Natural killer cell (primary cell): ENCODE measurements at regions not wholly inside any gene's neighbourhood (a gene's known extent, or its start where the extent isn't known, plus 50 kb on each side); places are given as distances from the start of the nearest gene placed in this dataset.

ENCODE experiments used
- ATAC-seq, 3 donors: fragments of 150-1000 bp in 2 of 3; fragments of 200-7000 bp in 1 of 3; cut with Tn5 transposase; 1 replicate in 1 of 3; 2 replicates in 2 of 3; pipeline ENCODE4 v1.10.0; 2021; ENCODE audit warnings: mild to moderate bottlenecking in 2 of 3, moderate library complexity in 2 of 3
- DNase-seq, 2 donors: peaks; one replicate each; pipeline versions ENCODE4 v3.0.0 to v3.0.0-alpha.2; 2013 to 2021; ENCODE audit warnings: mixed read lengths in 1 of 2
- H3K27ac ChIP-seq: one replicate; pipeline ENCODE4 v1.5.1; 2013; ENCODE audit warnings: mild to moderate bottlenecking, low read length
- H3K27me3 ChIP-seq: one replicate; pipeline ENCODE4 v1.6.1; 2013; ENCODE audit warnings: low read length; ENCODE audit not compliant: control insufficient read depth, insufficient read depth
- H3K36me3 ChIP-seq: one replicate; pipeline ENCODE4 v1.6.1; 2013; ENCODE audit warnings: low read length; ENCODE audit not compliant: control insufficient read depth, insufficient read depth
- H3K4me1 ChIP-seq: one replicate; pipeline ENCODE4 v1.6.1; 2013; ENCODE audit warnings: low read length; ENCODE audit not compliant: control insufficient read depth, insufficient read depth
- H3K4me3 ChIP-seq: one replicate; pipeline ENCODE4 v1.5.1; 2013; ENCODE audit warnings: low read length
- H3K9me3 ChIP-seq: one replicate; pipeline ENCODE4 v1.6.1; 2013; ENCODE audit warnings: low read length; ENCODE audit not compliant: control insufficient read depth, insufficient read depth
- H3K27ac Mint-ChIP-seq, 2 donors: one replicate each; pipeline ENCODE4 v1.8.0; 2022; ENCODE audit warnings: mild to moderate bottlenecking in 2 of 2, mixed read lengths in 2 of 2, moderate library complexity in 1 of 2
- H3K27me3 Mint-ChIP-seq, 2 donors: one replicate each; pipeline ENCODE4 v1.8.0; 2022; ENCODE audit warnings: low read depth in 2 of 2, mixed read lengths in 2 of 2
- H3K36me3 Mint-ChIP-seq: one replicate; pipeline ENCODE4 v1.8.0; 2022; ENCODE audit warnings: mixed read lengths
- H3K4me1 Mint-ChIP-seq, 2 donors: one replicate each; pipeline ENCODE4 v1.8.0; 2022; ENCODE audit warnings: mixed read lengths in 2 of 2
- H3K4me3 Mint-ChIP-seq: one replicate; pipeline ENCODE4 v1.8.0; 2022; ENCODE audit warnings: mild to moderate bottlenecking, moderate library complexity, mixed read lengths
- H3K9me3 Mint-ChIP-seq, 2 donors: one replicate each; pipeline ENCODE4 v1.8.0; 2022; ENCODE audit warnings: mixed read lengths in 2 of 2
- CTCF ChIP-seq: fragments of 200-600 bp; IDR thresholded peaks from one replicate; pipeline ENCODE4 v1.8.0; 2022; ENCODE audit warnings: antibody characterized with exemption
- WGBS: methylation state at CpG from one replicate; pipeline ENCODE4 v1.1.7; 2013; ENCODE audit warnings: missing lambda C conversion rate; ENCODE audit not compliant: insufficient coverage; 5-methylcytosine and 5-hydroxymethylcytosine counted together
- intact Hi-C: fragments of 100-400 bp; cut with micrococcal nuclease; formaldehyde crosslinking; loops from one replicate; pipeline ENCODE4 v1.14.2; 2022

- H3K4me3 ChIP-seq: no peak overlapping the region
- TF ChIP-seq CTCF: no peak
- no peak overlapping the region for H3K4me3 Mint-ChIP-seq
- H3K4me1 ChIP-seq: no peaks in the 10 kb centered on the region
- H3K27ac Mint-ChIP-seq: no peak overlapping the region
- H3K27me3 ChIP-seq: no peaks in the 10 kb centered on the region
- no peaks in the 10 kb centered on the region for H3K9me3 ChIP-seq
- H3K27me3 Mint-ChIP-seq: no peaks in the 10 kb centered on the region
- WGBS: 77% methylated on average over 4 of the region's 4 CpGs
- H3K9me3 Mint-ChIP-seq: no peaks in the 10 kb centered on the region
- DNase-seq: no peak
- H3K4me1 Mint-ChIP-seq: no peaks in the 10 kb centered on the region
- no peak overlapping the region for H3K27ac ChIP-seq
- no peaks in the 10 kb centered on the region for H3K36me3 ChIP-seq
- intact Hi-C loops: no loop called here
- no peaks in the 10 kb centered on the region for H3K36me3 Mint-ChIP-seq
- ATAC-seq: no peak
Measured at GRCh38 chr14:34190717-34191116, 239.8 kb upstream of the EGLN3 start.

GRCh38 chr14:34189866-34190265 lies 239.0 kb upstream of the EGLN3 start:
- DNase-seq (no peak), ATAC-seq (no peak)
- intact Hi-C loops: no loop called here
- H3K27me3 ChIP-seq: no peaks in the 10 kb centered on the region
- no peaks in the 10 kb centered on the region for H3K27me3 Mint-ChIP-seq
- H3K27ac ChIP-seq: no peak overlapping the region
- no peak overlapping the region for H3K27ac Mint-ChIP-seq
- no peak for TF ChIP-seq CTCF
- WGBS: 92% methylated on average over 3 of the region's 3 CpGs
- no peaks in the 10 kb centered on the region for H3K4me1 ChIP-seq
- no peak overlapping the region for H3K4me3 Mint-ChIP-seq
- no peaks in the 10 kb centered on the region for H3K9me3 ChIP-seq
- no peaks in the 10 kb centered on the region for H3K36me3 Mint-ChIP-seq
- no peaks in the 10 kb centered on the region for H3K4me1 Mint-ChIP-seq
- H3K4me3 ChIP-seq: no peak overlapping the region
- no peaks in the 10 kb centered on the region for H3K9me3 Mint-ChIP-seq
- no peaks in the 10 kb centered on the region for H3K36me3 ChIP-seq

GRCh38 chr14:34187519-34188044 lies 236.7 kb upstream of the EGLN3 start:
- no peaks in the 10 kb centered on the region for H3K36me3 ChIP-seq
- Mint-ChIP-seq H3K9me3 (peaks cover 0 to 7% of the 10 kb centered on the region in 2 donors), H3K27ac (no peak overlapping the region), H3K4me3 (no peak overlapping the region), H3K36me3 (no peaks in the 10 kb centered on the region), H3K4me1 (no peaks in the 10 kb centered on the region), H3K27me3 (peaks cover 0 to 6% of the 10 kb centered on the region in 2 donors)
- intact Hi-C loops: no loop called here
- no peaks in the 10 kb centered on the region for H3K27me3 ChIP-seq
- no peak overlapping the region for H3K4me3 ChIP-seq
- ATAC-seq: no peak
- 84% methylated on average over 3 of the region's 3 CpGs for WGBS
- TF ChIP-seq CTCF: no peak
- H3K4me1 ChIP-seq: no peaks in the 10 kb centered on the region
- no peaks in the 10 kb centered on the region for H3K9me3 ChIP-seq
- H3K27ac ChIP-seq: no peak overlapping the region
- no peak for DNase-seq

- Histone ChIP-seq H3K27me3 (no peaks in the 10 kb centered on the region), H3K9me3 (no peaks in the 10 kb centered on the region), H3K27ac (no peak overlapping the region), H3K4me1 (no peaks in the 10 kb centered on the region), H3K4me3 (no peak overlapping the region), H3K36me3 (no peaks in the 10 kb centered on the region)
- DNase-seq (no peak), ATAC-seq (no peak)
- Mint-ChIP-seq H3K27ac (no peak overlapping the region), H3K9me3 (peaks cover 0 to 7% of the 10 kb centered on the region in 2 donors), H3K4me1 (no peaks in the 10 kb centered on the region), H3K4me3 (no peak overlapping the region), H3K36me3 (no peaks in the 10 kb centered on the region), H3K27me3 (peaks cover 0 to 6% of the 10 kb centered on the region in 2 donors)
- TF ChIP-seq CTCF: no peak
- intact Hi-C loops: no loop called here
- 75% methylated on average over 3 of the region's 3 CpGs for WGBS
Measured at GRCh38 chr14:34187061-34187460, 236.2 kb upstream of the EGLN3 start.
